Fibroblast of skin of right quadriceps (primary cell): ENCODE measurements at regions not wholly inside any gene's neighbourhood (a gene's known extent, or its start where the extent isn't known, plus 50 kb on each side); places are given as distances from the start of the nearest gene placed in this dataset.

Source experiments
- DNase-seq: peaks from one replicate; pipeline ENCODE4 v3.0.0-alpha.2; 2013

DNA sequence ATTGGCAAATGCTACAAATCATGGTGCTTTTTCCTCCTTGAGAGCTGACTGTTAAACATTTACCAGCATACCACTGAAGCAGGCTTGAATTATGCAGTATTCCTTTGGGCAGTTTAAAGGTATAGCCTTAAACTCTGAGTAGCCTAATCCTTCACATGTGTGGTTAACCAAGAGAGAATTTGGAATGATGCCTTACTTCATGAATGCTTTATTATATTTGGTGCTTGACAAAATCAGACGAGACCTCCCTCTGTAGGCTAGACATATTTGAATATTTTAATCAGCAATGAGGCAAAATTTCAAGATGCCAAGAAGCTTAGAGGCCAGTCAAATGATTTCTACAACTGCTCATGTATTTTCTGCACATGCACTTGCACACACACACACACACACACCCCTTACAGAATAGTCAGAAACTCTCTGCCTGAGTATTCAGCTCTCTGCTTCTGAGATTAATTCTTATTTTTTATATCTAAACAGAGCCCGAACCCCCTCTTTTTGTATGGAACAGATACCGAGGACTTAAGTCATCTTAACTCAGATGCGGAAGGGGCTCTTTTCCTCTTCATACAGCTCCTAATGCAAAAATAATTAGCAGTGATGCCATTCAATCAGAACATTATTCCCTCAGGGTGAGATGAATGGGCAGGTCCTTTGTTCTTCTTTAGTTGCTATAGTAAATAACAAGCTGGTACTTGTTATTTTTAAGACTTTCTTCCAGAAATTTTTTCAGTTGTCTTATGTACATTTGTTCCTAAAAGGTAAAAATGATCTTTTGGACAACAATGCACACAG is 195.5 kb upstream of the TMC3 start:
- peak; percentile 40 for DNase-seq

DNA sequence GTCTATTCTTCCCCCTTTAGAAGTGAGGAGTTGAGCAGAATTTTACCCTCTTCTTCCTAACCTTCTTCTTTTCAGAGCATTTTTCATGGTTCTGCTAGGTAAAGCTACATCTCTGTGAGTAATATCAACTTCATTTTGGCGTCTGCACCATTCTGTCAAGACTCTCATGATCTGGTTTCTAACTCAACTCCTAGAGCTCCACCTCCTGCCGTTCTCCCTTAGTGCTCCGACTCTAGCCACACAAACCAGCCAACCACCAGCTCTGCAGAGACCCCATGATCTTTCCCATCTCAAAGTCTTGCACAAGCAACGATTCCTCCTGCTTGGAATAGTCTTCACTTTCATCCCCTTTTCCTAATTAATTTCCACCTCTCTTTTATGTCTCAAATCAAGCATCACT is 193.9 kb upstream of the TMC3 start:
- no peak for DNase-seq

DNA sequence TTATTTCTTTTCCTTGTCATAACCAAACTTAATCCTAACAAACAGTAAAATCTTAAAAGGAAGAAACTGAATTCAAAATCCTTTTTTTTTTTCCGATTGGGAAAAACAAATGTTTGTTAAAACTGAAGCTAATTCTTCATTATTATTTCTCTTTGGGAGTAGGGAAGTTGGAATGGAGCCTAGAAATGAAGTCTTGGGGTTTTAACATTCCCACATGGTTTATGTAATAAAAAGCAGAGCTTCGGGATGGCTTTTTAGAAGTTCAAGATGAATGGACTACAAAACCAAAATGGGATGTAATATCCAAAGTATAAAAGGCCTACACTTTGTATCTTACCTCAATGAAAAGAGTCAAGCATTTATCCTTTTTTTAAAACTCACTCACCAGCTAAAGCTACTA is 189.0 kb upstream of the TMC3 start:
- DNase-seq, result peak; percentile 42

DNA sequence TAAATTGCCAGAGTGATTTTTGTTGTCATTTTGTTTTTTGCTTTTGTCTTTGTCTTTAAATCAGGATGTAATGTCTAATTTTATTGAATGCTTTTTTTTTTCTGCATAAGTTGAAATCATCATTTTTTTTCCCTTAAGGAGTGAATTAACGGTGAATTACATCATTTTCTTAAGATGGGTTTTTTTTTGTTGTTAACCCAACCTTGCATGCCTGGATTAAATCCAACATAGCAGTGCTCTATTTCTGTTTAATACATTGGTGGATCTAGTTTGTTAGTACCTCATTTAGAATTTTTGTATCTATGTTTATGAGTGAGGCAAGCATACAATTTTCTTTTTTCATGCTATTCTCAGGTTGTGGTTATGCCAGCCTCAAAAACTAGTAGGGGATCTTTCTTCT is 186.4 kb upstream of the TMC3 start:
- DNase-seq, result peak; percentile 30

DNA sequence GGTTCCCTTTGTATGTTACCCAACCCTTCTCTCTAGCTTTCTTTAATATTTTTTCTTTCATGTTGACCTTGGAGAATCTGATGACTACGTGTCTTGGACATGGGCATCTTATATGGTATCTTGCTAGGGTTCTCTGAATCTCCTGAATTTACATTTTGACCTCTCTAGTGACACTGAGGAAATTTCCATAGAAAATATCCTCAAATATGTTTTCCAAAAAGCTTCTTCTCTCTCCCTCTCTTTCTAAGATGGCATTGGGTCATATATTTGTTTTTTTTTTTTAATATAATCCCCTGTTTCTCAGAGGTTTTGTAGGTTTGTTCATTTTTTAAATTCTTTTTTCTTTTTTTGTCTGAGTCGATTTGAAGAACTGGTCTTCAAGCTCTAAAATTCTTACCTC is 184.0 kb upstream of the TMC3 start:
- no peak for DNase-seq

DNA sequence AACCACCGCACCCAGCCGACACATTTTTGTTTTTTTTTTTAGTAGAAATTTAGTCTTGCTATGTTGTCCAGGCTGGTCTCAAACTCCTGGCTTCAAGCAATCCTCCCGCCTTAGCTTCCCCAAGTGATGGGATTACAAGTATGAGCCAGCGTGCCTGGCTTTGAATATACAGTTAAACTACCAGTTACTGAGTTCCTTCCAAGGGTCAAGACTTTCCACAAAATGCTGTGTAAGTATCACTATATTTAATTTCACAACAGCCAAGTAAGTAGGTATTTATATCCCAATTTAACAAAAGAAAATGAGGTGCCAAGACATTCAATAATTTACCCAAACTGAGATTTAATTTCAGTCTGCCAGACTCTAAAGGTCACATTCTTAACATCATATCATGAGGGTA is 181.3 kb upstream of the TMC3 start:
- DNase-seq, result no peak

DNA sequence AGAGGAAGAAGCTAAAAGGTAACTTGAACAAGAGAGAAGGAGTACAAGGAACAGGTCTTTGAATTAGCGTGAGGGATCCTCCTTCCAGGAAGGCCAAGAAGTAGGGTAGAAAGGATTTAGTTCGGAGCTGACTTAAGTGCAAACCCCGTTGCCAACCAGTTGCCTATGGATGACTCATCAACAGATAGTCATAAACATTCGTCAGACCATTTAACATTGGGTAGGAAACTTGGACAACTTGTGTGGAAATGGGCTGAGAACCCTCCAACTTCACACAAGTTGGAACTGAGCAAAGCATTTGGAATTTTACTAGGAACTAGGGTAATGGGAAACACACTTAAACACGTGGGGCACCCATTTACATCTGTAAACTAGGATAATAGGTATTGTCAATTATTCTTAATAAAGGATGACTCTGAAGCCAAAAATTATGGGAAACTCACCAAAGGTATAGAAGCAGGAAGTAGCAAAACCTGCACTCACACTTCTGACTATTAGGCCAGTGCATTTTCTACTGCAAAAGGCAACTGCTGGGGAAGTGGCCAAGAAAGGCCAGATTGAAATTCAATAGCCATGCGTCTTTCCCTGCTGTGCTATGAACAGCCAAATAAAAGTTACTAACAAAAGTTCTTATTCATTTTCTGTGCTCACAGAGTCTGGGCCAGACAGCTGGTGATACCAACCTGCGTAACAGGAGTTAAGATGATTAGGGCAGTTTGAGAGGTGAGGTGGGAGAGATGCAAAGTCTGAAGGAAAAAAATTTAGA is 174.5 kb upstream of the TMC3 start:
- peak; percentile 68 for DNase-seq

DNA sequence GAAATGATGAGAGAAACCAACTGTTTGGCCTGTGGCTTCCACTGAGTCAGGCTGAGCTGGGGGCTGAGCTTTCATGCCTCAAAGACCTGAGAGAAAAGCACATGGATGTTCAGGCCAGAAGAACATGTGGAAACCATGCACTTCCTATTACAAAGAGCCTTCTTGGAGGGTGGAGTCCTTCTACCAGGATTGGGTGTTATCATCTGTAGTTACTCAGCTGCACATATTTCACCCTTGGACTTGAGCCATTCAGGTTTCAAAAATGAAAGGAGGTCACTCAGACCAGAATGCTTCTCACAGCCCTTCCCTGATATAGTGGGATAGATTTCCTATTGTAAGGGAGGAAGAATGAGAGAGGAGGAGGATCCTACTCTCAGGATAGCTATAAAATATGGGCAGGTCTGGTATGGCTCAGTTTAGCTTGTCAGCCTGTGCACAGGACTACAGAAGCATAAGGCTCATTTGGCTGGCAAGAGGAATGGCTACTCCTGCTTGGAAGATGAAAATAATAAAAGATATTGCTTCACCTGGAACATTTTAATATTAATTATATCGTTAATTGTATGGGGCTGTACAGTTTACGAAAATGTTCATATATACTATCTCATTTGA is 173.6 kb upstream of the TMC3 start:
- peak; percentile 39 for DNase-seq

DNA sequence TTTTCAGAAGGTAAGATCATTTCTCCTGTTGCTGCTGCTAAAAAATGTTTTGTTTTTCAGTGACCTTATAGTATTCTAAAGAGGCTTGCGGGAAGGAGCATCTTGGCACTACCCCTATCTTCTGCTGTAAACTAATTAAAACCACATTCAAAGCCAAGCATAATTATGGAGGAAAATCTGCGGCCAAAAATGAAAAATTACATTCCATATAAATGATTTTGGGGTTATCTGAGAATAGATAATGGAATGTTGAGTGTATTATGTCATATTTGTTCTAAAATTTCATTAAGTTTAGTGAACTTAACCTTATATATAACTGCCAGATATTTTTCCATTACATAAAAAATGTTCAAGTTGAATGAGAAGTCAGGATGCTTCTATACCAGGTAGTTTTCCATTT is 170.4 kb upstream of the TMC3 start:
- no peak for DNase-seq

DNA sequence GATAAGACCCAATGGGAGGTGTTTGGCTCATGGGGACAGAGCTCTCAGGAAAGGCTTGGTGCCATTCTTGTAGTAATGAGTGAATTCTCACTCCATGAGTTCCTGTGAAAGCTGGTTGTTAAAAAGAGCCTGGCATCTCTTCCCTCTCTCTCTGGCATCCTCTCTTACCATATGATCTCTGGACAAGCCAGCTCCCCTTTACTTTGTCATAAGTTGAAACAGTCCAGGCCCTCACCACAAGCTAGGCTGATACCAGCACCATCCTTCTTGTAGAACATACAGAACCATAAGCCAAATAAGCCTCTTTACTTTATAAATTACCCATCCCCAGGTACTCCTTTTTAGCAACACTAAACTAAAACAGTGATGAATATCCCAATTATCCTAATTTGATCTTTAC is 166.9 kb upstream of the TMC3 start:
- no peak for DNase-seq

DNA sequence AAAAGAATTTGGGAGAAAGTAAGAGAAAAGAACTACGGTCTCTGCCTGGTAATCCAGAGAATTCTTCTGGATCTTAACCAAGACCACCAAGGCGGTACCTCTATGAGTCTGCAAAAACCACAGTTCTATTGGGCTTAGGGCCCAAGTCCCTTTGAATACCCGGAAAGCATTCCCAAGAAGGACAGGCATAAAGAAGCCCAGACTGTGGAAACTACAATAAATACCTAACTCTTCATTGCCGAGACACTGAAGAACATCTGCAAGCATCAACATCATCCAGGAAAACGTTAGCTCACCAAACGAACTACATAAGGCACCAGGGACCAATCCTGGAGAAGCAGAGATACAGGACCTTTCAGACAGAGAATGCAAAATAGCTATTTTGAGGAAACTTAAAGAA is 162.3 kb upstream of the TMC3 start:
- no peak for DNase-seq

DNA sequence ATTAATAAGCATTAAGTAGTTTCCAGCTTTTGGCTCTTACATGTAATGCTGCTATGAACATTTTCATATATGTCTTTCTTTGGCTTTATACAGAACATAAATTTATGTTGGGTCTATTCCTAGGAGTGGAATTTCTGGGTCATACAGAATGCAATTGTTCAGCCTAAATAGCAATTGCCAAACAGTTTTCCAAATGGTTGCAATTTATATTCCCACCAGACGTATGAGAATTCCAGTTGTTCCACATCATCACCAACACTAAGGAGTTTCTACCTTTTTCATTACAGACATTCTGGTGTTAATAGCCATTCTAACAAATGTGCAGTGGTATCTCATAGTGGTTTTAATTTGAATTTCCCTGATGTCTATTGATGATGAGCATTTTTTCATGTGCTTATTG is 160.1 kb upstream of the TMC3 start:
- DNase-seq, result peak; percentile 28

DNA sequence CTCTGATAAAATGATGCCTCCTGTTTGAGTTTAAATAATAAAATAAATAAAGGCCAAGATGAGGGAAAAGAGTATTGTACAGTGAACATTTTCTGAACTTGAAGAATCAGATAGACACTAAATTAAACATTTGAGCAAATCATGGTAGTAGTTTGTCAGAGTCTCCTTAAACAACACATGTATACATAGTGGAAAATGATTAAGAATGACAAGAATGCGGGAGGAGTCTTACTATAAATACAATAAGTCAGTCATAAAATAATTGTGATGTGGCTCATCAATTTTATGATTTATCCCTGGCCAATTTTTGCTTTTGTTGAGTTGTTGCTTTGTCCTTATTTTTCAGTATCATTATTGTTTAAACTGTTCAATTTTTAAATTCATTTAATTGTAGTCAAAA is 158.0 kb upstream of the TMC3 start:
- DNase-seq, result peak; percentile 38

DNA sequence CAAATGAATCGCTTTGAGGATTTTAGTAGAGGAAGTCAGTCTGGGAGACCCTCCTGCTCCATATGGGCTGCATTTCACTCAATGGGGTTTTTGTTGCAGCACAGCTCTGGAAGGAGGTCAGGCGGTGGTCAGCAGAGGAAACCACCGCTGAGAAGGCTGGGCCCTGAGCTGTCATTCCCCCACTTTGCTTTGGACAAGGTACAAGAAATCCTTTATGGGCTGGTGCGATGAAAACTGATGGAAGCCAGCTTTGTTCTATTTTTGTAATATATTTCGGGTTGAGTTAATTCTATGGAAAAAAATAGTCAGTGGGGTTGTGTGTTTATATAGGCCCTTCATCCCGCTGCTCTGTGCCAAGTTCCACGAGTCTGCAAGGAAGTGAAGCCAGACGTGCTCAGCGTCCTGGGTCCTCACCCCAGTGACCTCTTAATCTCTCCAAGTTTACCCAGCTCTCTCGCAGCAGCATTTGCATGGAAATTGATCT is 157.1 kb upstream of the TMC3 start:
- DNase-seq, result peak; percentile 61

DNA sequence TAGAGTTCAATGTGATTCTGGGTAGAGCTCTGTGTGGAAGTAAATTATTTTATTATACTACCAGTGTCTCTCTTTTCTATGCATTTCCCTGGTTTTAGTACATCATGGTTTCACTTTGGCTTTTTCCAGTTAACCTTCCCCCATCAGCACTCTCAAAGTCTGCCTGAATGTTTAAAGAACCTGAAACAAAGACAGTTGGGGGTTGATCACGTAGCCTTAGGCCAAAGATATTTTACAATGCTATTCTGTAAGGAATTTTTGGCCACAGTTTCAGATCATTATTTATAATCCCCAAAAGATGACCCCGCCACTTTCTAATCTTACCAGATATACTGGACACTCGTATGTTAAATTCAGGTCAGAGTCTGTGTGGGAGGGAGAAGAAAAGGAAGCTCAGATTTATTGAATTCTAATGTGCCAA is 156.3 kb upstream of the TMC3 start:
- peak; percentile 17 for DNase-seq

DNA sequence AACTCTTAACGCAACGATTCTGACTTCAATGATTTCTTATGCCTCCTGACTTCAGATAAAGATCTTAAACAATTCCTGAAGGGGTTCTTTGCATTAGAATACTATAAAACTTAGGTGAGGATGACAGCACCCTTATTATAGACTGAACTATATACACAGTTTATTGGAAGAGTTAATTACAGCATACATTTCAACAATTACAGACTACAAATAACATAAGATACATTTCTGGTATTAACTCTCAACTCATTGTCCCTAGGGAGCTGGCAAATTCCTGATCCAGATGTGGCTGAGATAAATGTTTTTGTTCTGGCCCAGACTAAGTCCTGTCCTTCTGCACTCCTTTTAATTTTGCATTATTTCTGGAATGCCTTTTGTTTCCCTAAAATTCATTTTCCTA is 155.5 kb upstream of the TMC3 start:
- DNase-seq, result peak; percentile 59

DNA sequence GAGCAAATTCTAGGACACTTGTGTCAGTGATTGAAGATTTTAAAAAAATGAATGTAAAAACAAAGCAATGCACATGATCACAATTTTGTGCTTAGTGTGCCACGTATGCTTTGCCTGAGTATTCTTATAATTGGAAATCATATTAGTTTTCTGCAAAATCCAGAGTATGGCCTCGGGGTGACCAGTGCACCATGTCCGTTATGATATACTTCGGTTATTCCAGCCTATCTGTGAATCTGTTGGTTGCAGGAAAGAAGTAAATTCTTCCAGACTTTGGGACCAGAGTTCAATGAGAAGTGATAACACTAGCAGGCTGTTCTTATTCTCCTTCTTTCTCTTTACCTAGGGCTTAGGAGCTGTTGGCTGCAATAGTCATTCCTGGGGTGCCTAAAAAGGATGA is 152.0 kb upstream of the TMC3 start:
- DNase-seq, result no peak

DNA sequence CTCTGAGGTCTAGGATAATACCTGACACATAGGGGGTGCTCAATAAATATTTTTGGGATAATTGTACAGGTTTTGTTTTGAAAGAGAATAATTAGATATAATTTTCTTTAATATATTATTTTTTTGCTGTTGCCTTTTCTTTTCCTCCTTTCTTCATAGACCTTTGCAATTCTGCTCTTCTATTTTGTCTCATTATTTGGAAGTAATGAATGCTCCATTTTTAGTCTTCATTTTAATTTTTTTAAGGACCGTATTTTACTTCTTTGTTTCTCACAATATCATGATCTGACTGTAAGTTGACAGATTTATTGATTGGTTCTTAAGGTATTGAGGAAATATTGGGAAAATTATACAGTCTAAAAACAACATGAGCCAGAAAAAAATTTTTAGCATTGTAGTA is 150.5 kb upstream of the TMC3 start:
- no peak for DNase-seq

DNA sequence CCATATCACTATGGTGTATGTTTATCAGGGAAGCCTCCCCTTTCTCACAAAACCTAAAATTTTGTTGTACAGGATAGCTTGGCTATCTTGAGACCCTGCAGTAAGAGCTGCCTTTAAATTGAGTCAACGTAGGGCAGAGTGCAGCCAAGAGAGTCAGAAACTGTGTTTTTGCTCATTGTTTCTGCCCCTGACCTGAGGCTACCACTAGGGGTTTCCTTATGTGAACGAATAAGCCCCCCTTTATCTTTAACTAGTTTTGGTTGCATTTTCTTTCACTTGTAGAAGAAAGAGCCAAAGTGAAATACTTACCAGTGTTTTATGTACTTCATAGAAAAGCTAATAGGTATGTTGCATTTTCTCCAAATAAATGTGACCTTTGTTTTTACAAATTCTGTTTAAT is 149.9 kb upstream of the TMC3 start:
- no peak for DNase-seq

DNA sequence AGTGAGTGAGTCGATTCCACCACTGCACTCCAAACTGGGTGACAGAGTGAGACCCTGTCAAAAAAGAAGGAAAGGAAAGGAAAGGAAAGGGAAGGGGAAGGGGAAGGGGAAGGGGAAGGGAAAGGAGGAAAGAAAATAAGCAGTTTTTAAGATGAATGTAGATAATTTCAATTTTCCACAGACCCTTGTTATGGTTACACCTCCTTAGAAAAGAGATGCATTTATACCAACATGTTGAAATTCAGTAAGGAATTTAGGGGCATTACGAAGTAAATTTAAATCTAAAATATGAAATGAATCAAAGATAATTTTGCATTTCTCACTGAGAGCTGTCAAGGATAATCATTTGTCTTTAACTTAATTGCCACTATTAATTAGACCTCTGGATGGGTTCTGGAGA is 146.5 kb upstream of the TMC3 start:
- no peak for DNase-seq

DNA sequence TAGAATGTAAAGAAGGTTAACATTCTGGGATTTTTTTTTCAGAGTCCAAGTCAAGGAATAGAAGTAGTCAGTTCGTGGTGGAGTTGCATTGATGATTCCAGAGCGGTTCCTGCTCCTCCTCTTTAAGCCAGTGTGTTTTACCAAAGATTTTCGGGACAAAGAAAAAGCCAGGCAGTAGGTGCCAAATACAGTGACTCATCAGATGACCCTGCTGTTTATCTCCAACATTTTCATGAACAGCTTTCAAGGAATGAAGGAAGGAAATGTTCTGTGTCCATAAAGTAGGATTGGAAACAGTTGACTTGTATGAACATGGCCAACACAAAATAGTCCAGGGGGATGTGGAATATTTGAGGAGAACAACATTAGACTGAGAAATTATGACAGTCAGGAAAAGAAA is 142.4 kb upstream of the TMC3 start:
- DNase-seq, result peak; percentile 75

DNA sequence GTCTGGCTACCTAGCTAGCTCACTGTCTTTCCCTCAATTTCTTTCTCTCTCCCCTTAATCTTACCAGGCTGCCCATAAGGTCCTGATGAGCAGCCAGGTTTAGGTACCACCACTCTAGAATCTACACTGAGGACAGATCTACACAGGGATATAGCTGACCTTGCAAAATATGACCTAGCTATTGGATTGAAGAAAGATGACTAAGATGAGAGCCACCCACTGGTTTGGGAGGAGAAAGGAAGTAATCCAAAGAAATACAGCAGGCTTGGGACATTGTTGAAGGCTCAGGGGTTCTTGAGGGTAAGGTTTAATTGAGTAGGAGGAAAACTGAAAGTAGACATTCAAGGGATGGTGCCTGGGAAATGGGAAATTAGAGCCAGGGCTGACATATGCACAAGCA is 142.0 kb upstream of the TMC3 start:
- DNase-seq, result peak; percentile 26

DNA sequence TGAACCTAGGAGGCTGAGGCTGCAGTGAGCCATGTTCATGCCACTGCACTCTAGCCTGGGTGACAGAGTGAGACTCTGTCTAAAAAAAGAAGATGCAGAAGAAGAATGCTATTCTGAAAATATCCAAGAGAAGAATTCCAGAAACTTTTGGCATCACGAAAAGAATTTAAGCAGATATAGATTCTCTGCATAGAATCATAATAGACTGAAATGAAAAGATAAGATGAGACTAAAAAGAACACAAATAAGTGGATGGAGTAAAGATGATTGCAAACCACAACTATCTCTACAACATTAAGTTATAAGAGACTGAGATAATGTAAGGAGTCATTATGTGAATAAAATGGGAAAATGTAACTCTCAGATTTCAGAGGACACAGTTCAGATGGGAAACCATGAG is 140.7 kb upstream of the TMC3 start:
- DNase-seq, result no peak

DNA sequence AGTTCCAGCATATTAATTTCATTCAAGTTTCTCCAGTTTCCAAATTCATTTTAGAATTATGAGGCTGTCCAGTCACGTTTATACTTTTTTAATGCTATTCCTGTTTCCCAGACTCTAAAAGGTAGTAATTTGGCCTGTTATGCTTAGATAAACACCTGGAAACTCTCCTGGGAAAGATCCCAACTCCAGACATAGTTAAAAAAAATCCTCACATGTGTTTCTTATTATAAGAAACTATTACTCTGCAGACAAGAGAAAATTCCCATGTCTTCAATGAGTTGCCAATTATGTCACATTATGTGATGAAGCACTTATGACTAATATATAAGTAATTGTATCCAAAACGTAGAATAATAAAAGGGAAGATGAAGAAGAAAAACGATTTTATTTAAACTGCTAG is 137.1 kb upstream of the TMC3 start:
- DNase-seq, result peak; percentile 88
